IMR-90 (cell line): ENCODE measurements at regions not wholly inside any gene's neighbourhood (a gene's known extent, or its start where the extent isn't known, plus 50 kb on each side); places are given as distances from the start of the nearest gene placed in this dataset.
A peak's percentile ranks its signal among the peaks of the same experiment; 100 is the strongest.

Experiments used
- ATAC-seq: fragments of 200-7000 bp; cut with Tn5 transposase; 2 replicates; pipeline ENCODE4 v1.9.1; 2020; ENCODE audit warnings: low read depth, mild to moderate bottlenecking, moderate library complexity
- BruUV-seq: library from RNA; stranded (reverse); fragments of 400-500 nt; replicated peaks from 2 replicates; lab custom pipeline; 2021; lab: Mats Ljungman, UMichigan
- CTCF ChIA-PET: fragments of 300-600 bp; formaldehyde crosslinking; extraction: SDS; loops from one replicate; lab custom pipeline; 2021; ENCODE audit warnings: antibody characterized with exemption; lab: Yijun Ruan, JAX
- POLR2A ChIA-PET: fragments of 300-600 bp; sonication (Branson Sonifier 250); formaldehyde crosslinking; loops from one replicate; lab custom pipeline; 2022; ENCODE audit warnings: antibody characterized with exemption; ENCODE audit not compliant: unreplicated experiment; lab: Charles Lee
- DNase-seq: peaks from one replicate; pipeline ENCODE4 v3.0.0; 2013
- H2AFZ ChIP-seq: replicated peaks from 2 replicates; pipeline ENCODE3; 2013; ENCODE audit warnings: low read length, mild to moderate bottlenecking; ENCODE audit not compliant: poor library complexity
- H2AK5ac ChIP-seq: 2 replicates; pipeline ENCODE4 v1.6.1; 2013; ENCODE audit warnings: low read depth, low read length, inconsistent platforms
- H2AK9ac ChIP-seq: replicated peaks from 2 replicates; pipeline ENCODE3; 2013; ENCODE audit warnings: mild to moderate bottlenecking, low read depth, low read length, moderate library complexity; ENCODE audit not compliant: poor library complexity
- H2BK120ac ChIP-seq: 2 replicates; pipeline ENCODE4 v1.6.1; 2013; ENCODE audit warnings: low read depth, low read length, inconsistent platforms
- H2BK15ac ChIP-seq: 3 replicates; pipeline ENCODE4 v1.6.1; 2013; ENCODE audit warnings: low read depth, low read length, inconsistent platforms
- H2BK20ac ChIP-seq: 2 replicates; pipeline ENCODE4 v1.6.1; 2013; ENCODE audit warnings: low read depth, mild to moderate bottlenecking, inconsistent platforms, low read length, moderate library complexity
- H2BK5ac ChIP-seq: 2 replicates; pipeline ENCODE4 v1.6.1; 2013; ENCODE audit warnings: mild to moderate bottlenecking, low read depth, low read length, inconsistent platforms; ENCODE audit not compliant: poor library complexity, severe bottlenecking
- H3K14ac ChIP-seq: replicated peaks from 2 replicates; pipeline ENCODE4 v1.6.1; 2013; ENCODE audit warnings: low read depth, low read length, inconsistent platforms
- H3K18ac ChIP-seq: 2 replicates; pipeline ENCODE4 v1.6.1; 2013; ENCODE audit warnings: low read depth, low read length, control low read depth
- H3K23ac ChIP-seq: 2 replicates; pipeline ENCODE4 v1.6.1; 2013; ENCODE audit warnings: low read depth, low read length, inconsistent platforms
- H3K27ac ChIP-seq: 2 replicates; pipeline ENCODE4 v1.5.1; 2013; ENCODE audit warnings: mild to moderate bottlenecking, control low read depth, low read length; ENCODE audit not compliant: insufficient read depth
- H3K27me3 ChIP-seq: 2 replicates; pipeline ENCODE4 v1.6.1; 2013; ENCODE audit warnings: low read length; ENCODE audit not compliant: control insufficient read depth, insufficient read depth
- H3K36me3 ChIP-seq: 2 replicates; pipeline ENCODE4 v1.6.1; 2013; ENCODE audit warnings: low read length, mixed read lengths; ENCODE audit not compliant: control insufficient read depth, insufficient read depth
- H3K4ac ChIP-seq: 2 replicates; pipeline ENCODE4 v1.6.1; 2013; ENCODE audit warnings: low read depth, low read length, inconsistent platforms
- H3K4me1 ChIP-seq: 2 replicates; pipeline ENCODE4 v1.6.1; 2013; ENCODE audit warnings: low read length, mixed read lengths; ENCODE audit not compliant: control insufficient read depth, insufficient read depth
- H3K4me2 ChIP-seq: 2 replicates; pipeline ENCODE4 v1.6.1; 2013; ENCODE audit warnings: low read depth, mild to moderate bottlenecking, control low read depth, low read length, moderate library complexity
- H3K4me3 ChIP-seq: 2 replicates; pipeline ENCODE4 v1.5.1; 2013; ENCODE audit warnings: low read depth, mild to moderate bottlenecking, control low read depth, low read length, moderate library complexity; ENCODE audit not compliant: insufficient read depth
- H3K56ac ChIP-seq: 2 replicates; pipeline ENCODE4 v1.6.1; 2013; ENCODE audit warnings: low read length, inconsistent platforms; ENCODE audit not compliant: insufficient read depth; ENCODE audit errors: extremely low read depth
- H3K79me1 ChIP-seq, 2 experiments: 2 replicates each; pipeline ENCODE4 v1.6.1; 2013; ENCODE audit warnings: low read length in 2 of 2, inconsistent platforms in 1 of 2, low read depth in 1 of 2
- H3K9ac ChIP-seq: 2 replicates; pipeline ENCODE4 v1.6.1; 2013; ENCODE audit warnings: low read depth, low read length, control low read depth
- H3K9me1 ChIP-seq: 2 replicates; pipeline ENCODE4 v1.6.1; 2013; ENCODE audit warnings: low read length, inconsistent platforms; ENCODE audit not compliant: insufficient read depth
- H3K9me3 ChIP-seq: 2 replicates; pipeline ENCODE4 v1.6.1; 2013; ENCODE audit warnings: low read length; ENCODE audit not compliant: control insufficient read depth, insufficient read depth
- H4K20me1 ChIP-seq: 2 replicates; pipeline ENCODE4 v1.6.1; 2013; ENCODE audit warnings: low read length, inconsistent platforms; ENCODE audit not compliant: insufficient read depth
- H4K5ac ChIP-seq: 2 replicates; pipeline ENCODE4 v1.6.1; 2013; ENCODE audit warnings: mild to moderate bottlenecking, low read depth, low read length, control low read depth
- H4K8ac ChIP-seq, 2 experiments: 2 replicates each; pipeline ENCODE4 v1.6.1; 2013; ENCODE audit warnings: low read depth in 2 of 2, low read length in 2 of 2, control low read depth in 1 of 2, inconsistent platforms in 1 of 2
- H4K91ac ChIP-seq: 2 replicates; pipeline ENCODE4 v1.6.1; 2013; ENCODE audit warnings: low read depth, low read length, inconsistent platforms; ENCODE audit not compliant: insufficient read depth
- CEBPB ChIP-seq: IDR thresholded peaks from 2 replicates; pipeline ENCODE4 v1.6.1; 2012; ENCODE audit warnings: low read depth, low read length, improper control_type of control experiment
- CHD1 ChIP-seq: IDR thresholded peaks from 2 replicates; pipeline ENCODE4 v1.6.1; 2012; ENCODE audit warnings: low read depth, low read length, improper control_type of control experiment
- FOS ChIP-seq: fragments of 150-350 bp; IDR thresholded peaks from 2 replicates; pipeline ENCODE4 v1.6.1; 2016; ENCODE audit warnings: low read depth, low read length
- MXI1 ChIP-seq: IDR thresholded peaks from 2 replicates; pipeline ENCODE4 v1.6.1; 2012; ENCODE audit warnings: low read depth, mild to moderate bottlenecking, low read length, moderate library complexity, borderline replicate concordance
- NFE2L2 ChIP-seq: fragments of 150-350 bp; IDR thresholded peaks from 2 replicates; pipeline ENCODE4 v1.6.1; 2016; ENCODE audit warnings: low read depth, mild to moderate bottlenecking, low read length
- POLR2A ChIP-seq: IDR thresholded peaks from 2 replicates; pipeline ENCODE4 v1.6.1; 2012; ENCODE audit warnings: mild to moderate bottlenecking, low read depth, low read length
- RAD21 ChIP-seq: IDR thresholded peaks from 2 replicates; pipeline ENCODE4 v1.6.1; 2012; ENCODE audit warnings: low read length, improper control_type of control experiment
- SMC3 ChIP-seq: fragments of 150-350 bp; IDR thresholded peaks from 2 replicates; pipeline ENCODE4 v1.6.1; 2016; ENCODE audit warnings: low read depth, mild to moderate bottlenecking, antibody characterized with exemption, low read length, moderate library complexity
- WGBS, 2 experiments: methylation state at CpG; one replicate each; pipeline versions ENCODE4 v1.1.5 to v1.1.7; 2013; ENCODE audit warnings: missing lambda C conversion rate in 2 of 2; ENCODE audit not compliant: insufficient read length in 1 of 2; ENCODE audit errors: extremely low coverage in 2 of 2; 5-methylcytosine and 5-hydroxymethylcytosine counted together
- dilution Hi-C: fragments of 300-500 bp; cut with HindIII; formaldehyde crosslinking; loops from one replicate; pipeline ENCODE4 v1.14.3; 2018; ENCODE audit warnings: low sequenced_read_pairs; ENCODE audit not compliant: unreplicated experiment
- in situ Hi-C: fragments of 300-500 bp; cut with MboI; formaldehyde crosslinking; loops from 3 replicates; pipeline ENCODE4 v1.14.3; 2019; ENCODE audit warnings: low sequenced_read_pairs, inconsistent platforms, mixed read lengths
- intact Hi-C: fragments of 100-400 bp; cut with micrococcal nuclease; formaldehyde crosslinking; loops from 2 replicates; pipeline ENCODE4 v1.10.0; 2022
- TF ChIP-seq, protein P1 (sequence below): conservative IDR thresholded peaks from 2 replicates; pipeline ENCODE4 v1.5.1; 2012; ENCODE audit warnings: mild to moderate bottlenecking, low read depth, low read length, improper control_type of control experiment
- TF ChIP-seq, protein P2 (sequence below): fragments of 150-350 bp; IDR thresholded peaks from 2 replicates; pipeline ENCODE4 v1.6.1; 2017; ENCODE audit warnings: mild to moderate bottlenecking, antibody characterized with exemption, low read length, low read depth
- TF ChIP-seq, protein P3 (sequence below): fragments of 150-350 bp; IDR thresholded peaks from 2 replicates; pipeline ENCODE4 v1.6.1; 2016; ENCODE audit warnings: low read depth, mild to moderate bottlenecking, low read length, moderate library complexity, borderline replicate concordance

DNA sequence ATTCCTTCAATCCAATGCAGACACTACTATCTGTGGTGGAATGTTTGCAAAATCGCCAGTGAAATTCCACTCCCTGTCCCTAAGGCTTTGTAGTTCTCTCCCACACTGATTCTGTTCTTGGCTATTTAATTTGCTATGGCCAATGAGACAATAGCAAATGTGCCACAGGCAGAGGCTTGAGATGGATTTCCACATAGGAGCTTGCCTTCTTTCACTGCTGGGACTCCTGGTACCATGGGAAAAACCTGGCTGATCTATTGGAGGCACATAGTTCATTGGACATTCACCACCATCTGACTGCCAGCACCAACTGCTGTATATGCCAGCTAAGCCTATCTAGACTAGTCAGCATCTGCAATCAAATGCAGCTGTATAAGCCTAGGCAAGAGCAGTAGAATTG is 103.8 kb downstream of the NR1D2 start:
- no peak overlapping the region for H3K14ac ChIP-seq
- H2AFZ ChIP-seq, result no peak overlapping the region
- H4K91ac ChIP-seq, result no peak overlapping the region
- no peak overlapping the region for H2BK120ac ChIP-seq
- no peak overlapping the region for H4K5ac ChIP-seq
- no peak overlapping the region for H3K18ac ChIP-seq
- peaks cover 10% of the 10 kb centered on the region for H3K4me1 ChIP-seq
- H3K4ac ChIP-seq, result no peak overlapping the region
- no peak overlapping the region for H2AK9ac ChIP-seq
- no peak overlapping the region for H3K4me2 ChIP-seq
- ChIA-PET CTCF (interaction anchor here (0.6 kb wide), 1 partner anchor 218 kb away, joined by 5 read pairs; no protein-coding TSS in a partner anchor), POLR2A (no interaction called here)
- no peak overlapping the region for H3K23ac ChIP-seq
- H3K56ac ChIP-seq, result no peak overlapping the region
- H3K27me3 ChIP-seq, result no peaks in the 10 kb centered on the region
- no peak for ATAC-seq
- H2BK15ac ChIP-seq, result no peak overlapping the region; the same call in 2 of the 3 replicates
- H4K8ac ChIP-seq, result no peak overlapping the region
- intact Hi-C loops (loop anchor here (5.0 kb wide), 1 partner anchor 173 kb away; no protein-coding TSS in a partner anchor), in situ Hi-C loops (no loop called here), dilution Hi-C loops (no loop called here)
- no peaks in the 10 kb centered on the region for H3K36me3 ChIP-seq
- no TSS peak for BruUV-seq
- H3K9ac ChIP-seq, result no peak overlapping the region
- no peak overlapping the region for H2BK20ac ChIP-seq
- TF ChIP-seq NFE2L2 (no peak), FOS (no peak), MXI1 (no peak), CEBPB (no peak), POLR2A (no peak), RAD21 (no peak), CHD1 (no peak), SMC3 (no peak)
- TF ChIP-seq, protein P1, sequence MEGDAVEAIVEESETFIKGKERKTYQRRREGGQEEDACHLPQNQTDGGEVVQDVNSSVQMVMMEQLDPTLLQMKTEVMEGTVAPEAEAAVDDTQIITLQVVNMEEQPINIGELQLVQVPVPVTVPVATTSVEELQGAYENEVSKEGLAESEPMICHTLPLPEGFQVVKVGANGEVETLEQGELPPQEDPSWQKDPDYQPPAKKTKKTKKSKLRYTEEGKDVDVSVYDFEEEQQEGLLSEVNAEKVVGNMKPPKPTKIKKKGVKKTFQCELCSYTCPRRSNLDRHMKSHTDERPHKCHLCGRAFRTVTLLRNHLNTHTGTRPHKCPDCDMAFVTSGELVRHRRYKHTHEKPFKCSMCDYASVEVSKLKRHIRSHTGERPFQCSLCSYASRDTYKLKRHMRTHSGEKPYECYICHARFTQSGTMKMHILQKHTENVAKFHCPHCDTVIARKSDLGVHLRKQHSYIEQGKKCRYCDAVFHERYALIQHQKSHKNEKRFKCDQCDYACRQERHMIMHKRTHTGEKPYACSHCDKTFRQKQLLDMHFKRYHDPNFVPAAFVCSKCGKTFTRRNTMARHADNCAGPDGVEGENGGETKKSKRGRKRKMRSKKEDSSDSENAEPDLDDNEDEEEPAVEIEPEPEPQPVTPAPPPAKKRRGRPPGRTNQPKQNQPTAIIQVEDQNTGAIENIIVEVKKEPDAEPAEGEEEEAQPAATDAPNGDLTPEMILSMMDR, result no peak
- TF ChIP-seq, protein P2, sequence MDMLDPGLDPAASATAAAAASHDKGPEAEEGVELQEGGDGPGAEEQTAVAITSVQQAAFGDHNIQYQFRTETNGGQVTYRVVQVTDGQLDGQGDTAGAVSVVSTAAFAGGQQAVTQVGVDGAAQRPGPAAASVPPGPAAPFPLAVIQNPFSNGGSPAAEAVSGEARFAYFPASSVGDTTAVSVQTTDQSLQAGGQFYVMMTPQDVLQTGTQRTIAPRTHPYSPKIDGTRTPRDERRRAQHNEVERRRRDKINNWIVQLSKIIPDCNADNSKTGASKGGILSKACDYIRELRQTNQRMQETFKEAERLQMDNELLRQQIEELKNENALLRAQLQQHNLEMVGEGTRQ, result no peak
- TF ChIP-seq, protein P3, sequence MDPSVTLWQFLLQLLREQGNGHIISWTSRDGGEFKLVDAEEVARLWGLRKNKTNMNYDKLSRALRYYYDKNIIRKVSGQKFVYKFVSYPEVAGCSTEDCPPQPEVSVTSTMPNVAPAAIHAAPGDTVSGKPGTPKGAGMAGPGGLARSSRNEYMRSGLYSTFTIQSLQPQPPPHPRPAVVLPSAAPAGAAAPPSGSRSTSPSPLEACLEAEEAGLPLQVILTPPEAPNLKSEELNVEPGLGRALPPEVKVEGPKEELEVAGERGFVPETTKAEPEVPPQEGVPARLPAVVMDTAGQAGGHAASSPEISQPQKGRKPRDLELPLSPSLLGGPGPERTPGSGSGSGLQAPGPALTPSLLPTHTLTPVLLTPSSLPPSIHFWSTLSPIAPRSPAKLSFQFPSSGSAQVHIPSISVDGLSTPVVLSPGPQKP, result no peak
- no peaks in the 10 kb centered on the region for H4K20me1 ChIP-seq
- H2AK5ac ChIP-seq, result peak overlapping the region; percentile 66; the same call in 1 of the 2 replicates
- H3K9me3 ChIP-seq, result no peaks in the 10 kb centered on the region
- H3K9me1 ChIP-seq, result peaks cover 4% of the 10 kb centered on the region
- WGBS, 2 experiments, result no CpG with 5 or more reads among the region's 1 CpG
- H3K4me3 ChIP-seq, result no peak overlapping the region
- no peak for DNase-seq
- H3K79me1 ChIP-seq, result no peaks in the 10 kb centered on the region
- no peak overlapping the region for H2BK5ac ChIP-seq
- H3K27ac ChIP-seq, result no peak overlapping the region
